ENCODE measurements at regions not wholly inside any gene's neighbourhood (a gene's known extent, or its start where the extent isn't known, plus 50 kb on each side); places are given as distances from the start of the nearest gene placed in this dataset.

DNA sequence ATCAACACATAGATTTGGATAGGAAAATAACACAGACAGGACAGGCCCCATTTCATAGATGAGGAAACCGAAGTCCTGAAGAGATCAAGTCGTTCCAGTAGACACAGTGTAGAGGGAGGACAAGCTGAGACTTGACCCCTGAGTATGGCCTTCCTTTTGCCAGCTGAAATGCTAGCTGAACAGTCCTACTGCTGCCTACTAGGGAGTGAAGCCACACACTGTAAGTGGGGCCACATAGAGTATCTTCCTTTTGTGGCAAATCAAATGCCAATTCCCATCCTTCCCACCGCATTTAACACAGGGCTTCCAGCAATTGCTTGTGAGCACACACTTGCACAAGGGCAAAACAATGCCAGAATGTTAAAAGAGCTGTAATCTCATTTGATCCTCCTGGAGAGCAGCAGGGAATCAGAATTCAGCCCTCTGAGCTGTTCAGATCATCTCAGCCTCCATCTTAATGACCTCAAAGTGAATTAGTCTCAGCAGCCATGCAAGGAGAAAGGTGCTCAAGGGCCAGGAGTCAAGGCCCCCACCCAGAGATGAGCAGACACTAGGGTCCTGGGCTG, 380.5 kb downstream of the EMP1 start:
- no peaks in the 10 kb centered on the region for H3K4me1 ChIP-seq (ENCODE audit: control insufficient read depth, insufficient read depth, low read length)
- intact Hi-C loops (cut with micrococcal nuclease; ENCODE audit: unreplicated experiment) (no loop called here), in situ Hi-C loops (cut with HindIII; ENCODE audit: low pct_unique_long_range_greater_than_20kb, low sequenced_read_pairs) (no loop called here)
- no peak for DNase-seq (ENCODE audit: low read depth, low spot score)
- H3K27me3 ChIP-seq (ENCODE audit: control insufficient read depth, insufficient read depth, low read length) = no peaks in the 10 kb centered on the region
- no peak for TF ChIP-seq TCF7L2 (IDR thresholded peaks at IDR 0.05; ENCODE audit: low read depth, low read length)
- no peak for TF ChIP-seq POLR2AphosphoS5 (IDR thresholded peaks at IDR 0.05; ENCODE audit: low read depth, low read length)
- TF ChIP-seq SIN3A (IDR thresholded peaks at IDR 0.05; ENCODE audit: borderline replicate concordance, insufficient read depth, low read depth, low read length) = no peak
- TF ChIP-seq, protein P1, sequence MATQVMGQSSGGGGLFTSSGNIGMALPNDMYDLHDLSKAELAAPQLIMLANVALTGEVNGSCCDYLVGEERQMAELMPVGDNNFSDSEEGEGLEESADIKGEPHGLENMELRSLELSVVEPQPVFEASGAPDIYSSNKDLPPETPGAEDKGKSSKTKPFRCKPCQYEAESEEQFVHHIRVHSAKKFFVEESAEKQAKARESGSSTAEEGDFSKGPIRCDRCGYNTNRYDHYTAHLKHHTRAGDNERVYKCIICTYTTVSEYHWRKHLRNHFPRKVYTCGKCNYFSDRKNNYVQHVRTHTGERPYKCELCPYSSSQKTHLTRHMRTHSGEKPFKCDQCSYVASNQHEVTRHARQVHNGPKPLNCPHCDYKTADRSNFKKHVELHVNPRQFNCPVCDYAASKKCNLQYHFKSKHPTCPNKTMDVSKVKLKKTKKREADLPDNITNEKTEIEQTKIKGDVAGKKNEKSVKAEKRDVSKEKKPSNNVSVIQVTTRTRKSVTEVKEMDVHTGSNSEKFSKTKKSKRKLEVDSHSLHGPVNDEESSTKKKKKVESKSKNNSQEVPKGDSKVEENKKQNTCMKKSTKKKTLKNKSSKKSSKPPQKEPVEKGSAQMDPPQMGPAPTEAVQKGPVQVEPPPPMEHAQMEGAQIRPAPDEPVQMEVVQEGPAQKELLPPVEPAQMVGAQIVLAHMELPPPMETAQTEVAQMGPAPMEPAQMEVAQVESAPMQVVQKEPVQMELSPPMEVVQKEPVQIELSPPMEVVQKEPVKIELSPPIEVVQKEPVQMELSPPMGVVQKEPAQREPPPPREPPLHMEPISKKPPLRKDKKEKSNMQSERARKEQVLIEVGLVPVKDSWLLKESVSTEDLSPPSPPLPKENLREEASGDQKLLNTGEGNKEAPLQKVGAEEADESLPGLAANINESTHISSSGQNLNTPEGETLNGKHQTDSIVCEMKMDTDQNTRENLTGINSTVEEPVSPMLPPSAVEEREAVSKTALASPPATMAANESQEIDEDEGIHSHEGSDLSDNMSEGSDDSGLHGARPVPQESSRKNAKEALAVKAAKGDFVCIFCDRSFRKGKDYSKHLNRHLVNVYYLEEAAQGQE (IDR thresholded peaks at IDR 0.05; ENCODE audit: insufficient read depth in 1 of 2, low read depth in 2 of 2, low read length in 1 of 2) = no peak
- TF ChIP-seq, protein P2, sequence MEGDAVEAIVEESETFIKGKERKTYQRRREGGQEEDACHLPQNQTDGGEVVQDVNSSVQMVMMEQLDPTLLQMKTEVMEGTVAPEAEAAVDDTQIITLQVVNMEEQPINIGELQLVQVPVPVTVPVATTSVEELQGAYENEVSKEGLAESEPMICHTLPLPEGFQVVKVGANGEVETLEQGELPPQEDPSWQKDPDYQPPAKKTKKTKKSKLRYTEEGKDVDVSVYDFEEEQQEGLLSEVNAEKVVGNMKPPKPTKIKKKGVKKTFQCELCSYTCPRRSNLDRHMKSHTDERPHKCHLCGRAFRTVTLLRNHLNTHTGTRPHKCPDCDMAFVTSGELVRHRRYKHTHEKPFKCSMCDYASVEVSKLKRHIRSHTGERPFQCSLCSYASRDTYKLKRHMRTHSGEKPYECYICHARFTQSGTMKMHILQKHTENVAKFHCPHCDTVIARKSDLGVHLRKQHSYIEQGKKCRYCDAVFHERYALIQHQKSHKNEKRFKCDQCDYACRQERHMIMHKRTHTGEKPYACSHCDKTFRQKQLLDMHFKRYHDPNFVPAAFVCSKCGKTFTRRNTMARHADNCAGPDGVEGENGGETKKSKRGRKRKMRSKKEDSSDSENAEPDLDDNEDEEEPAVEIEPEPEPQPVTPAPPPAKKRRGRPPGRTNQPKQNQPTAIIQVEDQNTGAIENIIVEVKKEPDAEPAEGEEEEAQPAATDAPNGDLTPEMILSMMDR (IDR thresholded peaks at IDR 0.05) = no peak
- no peaks in the 10 kb centered on the region for H3K9me3 ChIP-seq (ENCODE audit: control insufficient read depth, insufficient read depth, low read depth, low read length)
- CTCF ChIA-PET = no interaction called here
- no peak overlapping the region for H3K27ac ChIP-seq (ENCODE audit: low read length)
- BruUV-seq (replicated peaks) = no TSS peak
- ATAC-seq = no peak
- POLR2A ChIA-PET = no interaction called here
- no peak overlapping the region for H3K4me3 ChIP-seq (ENCODE audit: low read depth in 2 of 2, low read length in 2 of 2)
- no peaks in the 10 kb centered on the region for H3K36me3 ChIP-seq (ENCODE audit: control insufficient read depth, insufficient read depth, low read length)

DNA sequence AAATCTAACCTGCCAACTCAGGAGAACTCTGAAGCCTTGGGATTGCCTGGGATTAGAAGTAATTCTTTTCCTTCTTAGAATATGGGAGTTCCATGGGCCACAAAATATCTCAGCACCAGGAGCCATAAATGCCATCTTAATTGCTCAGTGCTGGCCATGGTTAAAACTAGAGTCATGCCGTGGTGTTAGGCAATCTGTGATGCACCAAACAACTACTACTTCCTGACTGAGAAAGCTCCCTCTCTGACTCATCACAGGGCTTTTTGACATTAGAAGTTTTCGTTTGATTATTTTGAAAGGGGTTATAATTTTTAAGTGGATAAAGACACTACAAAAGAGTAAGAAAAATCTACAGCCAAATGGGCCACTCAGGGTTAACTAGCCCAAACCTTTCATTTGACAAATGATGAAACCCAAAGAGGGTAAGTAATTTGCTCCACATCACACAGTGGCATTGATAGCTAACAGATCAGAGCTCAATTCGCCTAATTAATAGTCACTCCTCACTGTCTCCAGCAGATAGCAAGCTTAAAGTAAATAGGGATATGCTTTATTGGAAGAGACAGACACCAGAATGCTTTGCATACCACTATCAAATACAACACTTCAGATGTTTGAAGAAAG, 377.3 kb downstream of the EMP1 start:
- in situ Hi-C loops (cut with HindIII; ENCODE audit: low pct_unique_long_range_greater_than_20kb, low sequenced_read_pairs) (no loop called here), intact Hi-C loops (cut with micrococcal nuclease; ENCODE audit: unreplicated experiment) (no loop called here)
- TF ChIP-seq TCF7L2 (IDR thresholded peaks at IDR 0.05; ENCODE audit: low read depth, low read length) = no peak
- TF ChIP-seq, protein P1 (IDR thresholded peaks at IDR 0.05; ENCODE audit: insufficient read depth in 1 of 2, low read depth in 2 of 2, low read length in 1 of 2) = no peak
- no peak for TF ChIP-seq SIN3A (IDR thresholded peaks at IDR 0.05; ENCODE audit: borderline replicate concordance, insufficient read depth, low read depth, low read length)
- TF ChIP-seq POLR2AphosphoS5 (IDR thresholded peaks at IDR 0.05; ENCODE audit: low read depth, low read length) = no peak
- TF ChIP-seq, protein P2 (IDR thresholded peaks at IDR 0.05) = no peak
- Histone ChIP-seq H3K4me3 (ENCODE audit: low read depth in 2 of 2, low read length in 2 of 2) (no peak overlapping the region), H3K4me1 (ENCODE audit: control insufficient read depth, insufficient read depth, low read length) (no peaks in the 10 kb centered on the region), H3K9me3 (ENCODE audit: control insufficient read depth, insufficient read depth, low read depth, low read length) (no peaks in the 10 kb centered on the region), H3K27ac (ENCODE audit: low read length) (no peak overlapping the region), H3K36me3 (ENCODE audit: control insufficient read depth, insufficient read depth, low read length) (no peaks in the 10 kb centered on the region), H3K27me3 (ENCODE audit: control insufficient read depth, insufficient read depth, low read length) (no peaks in the 10 kb centered on the region)
- no TSS peak for BruUV-seq (replicated peaks)
- POLR2A ChIA-PET = no interaction called here
- no peak for DNase-seq (ENCODE audit: low read depth, low spot score)
- CTCF ChIA-PET = no interaction called here
- no peak for ATAC-seq

Data from Panc1 (cell line).